Skeletal muscle cell (primary cell): ENCODE measurements at regions not wholly inside any gene's neighbourhood (a gene's known extent, or its start where the extent isn't known, plus 50 kb on each side); places are given as distances from the start of the nearest gene placed in this dataset.

Experiments used
- DNase-seq: peaks from one replicate; pipeline ENCODE4 v3.0.0-alpha.2; 2010; ENCODE audit warnings: low read depth
- H3K4me3 ChIP-seq: 2 replicates; pipeline ENCODE4 v1.5.1; 2011; ENCODE audit warnings: low read depth, mild to moderate bottlenecking, control low read depth, low read length, moderate library complexity

DNA sequence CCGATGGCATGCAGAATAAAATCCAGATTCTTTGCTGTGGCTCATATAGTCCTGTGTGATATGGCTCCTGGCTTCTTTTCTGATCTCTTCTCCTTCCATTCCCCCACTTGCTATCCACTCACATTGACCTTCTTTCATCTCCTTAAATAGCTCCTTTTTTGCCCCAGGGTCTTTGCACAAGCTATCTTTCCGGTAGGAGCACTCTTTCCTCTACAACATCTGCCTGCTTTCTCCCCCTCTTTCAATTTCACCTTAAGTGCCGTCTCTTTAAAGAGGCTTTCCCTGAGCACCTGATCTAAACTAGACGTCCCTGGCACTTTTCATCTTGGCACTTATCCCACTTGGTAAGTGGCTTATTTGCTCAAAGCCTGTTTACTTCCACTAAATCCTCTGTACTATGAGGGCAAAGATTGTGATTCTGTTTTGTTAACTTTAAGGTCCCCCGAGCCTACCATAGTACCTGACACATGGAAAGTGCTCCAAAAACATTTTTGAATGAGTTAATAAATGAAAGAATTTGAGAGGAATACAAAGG lies 323.3 kb upstream of the TLE3 start:
- H3K4me3 ChIP-seq, result no peak overlapping the region
- no peak for DNase-seq

DNA sequence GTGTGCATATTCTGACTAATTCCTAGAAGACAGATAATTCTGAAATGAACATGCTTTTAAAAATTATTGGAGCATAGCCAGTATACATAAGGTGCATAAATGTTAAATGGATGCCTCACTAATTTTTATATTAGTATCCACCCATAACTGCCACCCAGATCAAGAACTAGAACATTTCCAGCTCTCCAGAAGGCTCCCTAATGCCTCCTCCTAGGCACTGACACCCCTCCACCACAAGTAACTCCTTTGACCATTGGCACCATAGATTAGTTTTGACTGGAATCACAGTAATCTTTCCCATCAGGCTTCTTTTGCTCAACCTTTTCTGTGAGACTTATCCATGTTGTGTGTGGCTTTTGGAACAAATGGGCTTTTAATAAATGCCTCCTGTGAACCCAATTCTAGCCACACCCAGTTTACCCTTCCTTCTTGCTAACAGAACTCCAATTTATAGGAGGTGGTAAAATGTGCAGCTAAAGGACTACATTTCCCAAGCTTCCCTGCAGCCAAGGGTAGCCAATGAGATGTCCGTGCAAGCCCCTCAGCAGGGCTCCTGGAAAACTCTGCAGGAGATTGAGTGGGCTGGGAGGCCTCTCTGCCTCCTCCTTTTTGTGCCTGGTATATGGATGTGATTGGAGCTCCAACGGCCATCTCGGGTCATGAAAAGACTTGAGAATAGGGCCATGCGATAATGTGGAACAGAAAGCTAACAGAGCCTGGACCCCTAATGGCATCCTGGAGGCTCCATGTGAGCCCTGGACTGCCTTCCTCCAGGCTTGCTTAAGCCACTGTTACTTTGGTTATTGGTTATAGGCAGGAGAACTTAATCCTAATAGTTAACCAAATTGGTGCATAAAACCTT lies 322.6 kb upstream of the TLE3 start:
- DNase-seq, result no peak
- no peak overlapping the region for H3K4me3 ChIP-seq

DNA sequence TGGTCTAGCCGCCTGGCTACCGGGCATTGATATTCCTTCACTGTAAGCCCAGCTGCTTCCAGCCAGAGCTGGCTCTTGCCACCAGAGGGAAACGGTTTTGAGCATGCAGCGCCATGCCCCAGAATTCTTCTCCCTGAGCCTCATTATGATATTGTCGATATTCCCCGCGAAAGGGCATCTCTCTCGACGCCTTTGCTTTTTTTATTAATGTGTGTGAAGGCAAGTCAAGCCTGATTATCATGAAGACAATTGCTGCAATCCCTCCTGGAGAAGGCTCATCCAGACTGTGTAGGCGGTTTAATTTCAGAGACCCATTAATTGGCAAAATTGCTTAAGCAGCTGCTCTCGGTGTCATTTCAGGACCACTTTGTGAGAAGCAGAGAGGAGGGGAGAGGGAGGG lies 321.2 kb upstream of the TLE3 start:
- DNase-seq, result no peak
- no peak overlapping the region for H3K4me3 ChIP-seq

DNA sequence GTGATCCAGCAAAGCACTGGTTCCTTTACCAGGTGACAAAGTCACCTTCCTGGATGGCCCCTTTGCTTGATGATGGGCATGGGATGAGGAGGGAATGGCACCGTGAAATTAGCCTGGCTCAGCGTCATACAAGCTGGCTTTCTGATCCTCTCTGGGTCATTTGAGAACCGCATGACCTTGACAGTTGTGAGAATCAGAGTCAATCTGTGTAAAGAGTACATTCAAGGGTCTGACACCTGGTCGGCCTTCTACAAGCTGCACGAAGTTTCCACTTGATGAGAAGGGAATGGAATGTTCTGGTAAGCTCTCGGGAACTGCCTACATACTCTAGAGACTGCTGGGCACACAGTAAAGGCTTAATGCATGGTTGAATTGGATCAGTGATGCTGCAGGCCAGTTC lies 319.8 kb upstream of the TLE3 start:
- no peak for DNase-seq
- H3K4me3 ChIP-seq, result no peak overlapping the region

DNA sequence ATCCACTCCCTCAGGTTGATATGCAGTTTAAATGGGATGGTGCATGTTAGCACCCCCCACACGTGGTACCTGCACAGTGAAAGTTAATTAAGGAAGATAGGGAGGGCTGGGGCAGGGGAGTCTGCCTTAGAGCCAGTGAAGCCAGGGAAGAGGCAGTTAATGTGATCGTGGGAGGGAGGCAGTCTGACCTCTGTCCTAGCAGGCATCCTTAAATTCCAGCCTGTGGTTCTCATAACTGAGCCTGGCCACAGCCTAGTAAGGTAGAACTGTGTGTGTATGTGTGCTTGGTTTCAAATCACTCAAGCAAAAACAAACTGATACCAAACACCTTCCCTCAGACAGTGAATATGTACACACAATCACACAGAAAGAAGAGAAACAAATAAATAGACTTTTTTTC lies 319.1 kb upstream of the TLE3 start:
- DNase-seq, result no peak
- H3K4me3 ChIP-seq, result no peak overlapping the region

DNA sequence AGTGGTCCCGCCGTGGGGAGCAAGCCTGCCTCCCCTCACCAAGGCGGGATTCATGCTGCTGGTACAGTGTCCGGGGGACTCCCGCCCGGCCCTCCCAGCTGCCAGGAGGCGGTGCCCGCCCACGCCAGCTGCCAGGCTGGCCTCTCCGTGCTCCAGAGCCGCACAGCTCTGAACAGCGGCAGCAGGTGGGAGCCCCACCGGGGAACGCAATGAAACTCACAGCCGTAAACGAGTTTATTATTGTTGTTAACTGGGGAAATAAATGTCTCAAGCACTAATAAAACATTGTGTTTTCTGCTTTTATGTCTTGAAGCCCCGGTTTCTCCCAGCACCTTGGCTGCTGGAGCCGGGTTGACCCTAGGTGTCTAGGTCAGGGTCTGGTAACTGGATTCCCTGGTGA lies 317.7 kb upstream of the TLE3 start:
- no peak overlapping the region for H3K4me3 ChIP-seq
- no peak for DNase-seq

DNA sequence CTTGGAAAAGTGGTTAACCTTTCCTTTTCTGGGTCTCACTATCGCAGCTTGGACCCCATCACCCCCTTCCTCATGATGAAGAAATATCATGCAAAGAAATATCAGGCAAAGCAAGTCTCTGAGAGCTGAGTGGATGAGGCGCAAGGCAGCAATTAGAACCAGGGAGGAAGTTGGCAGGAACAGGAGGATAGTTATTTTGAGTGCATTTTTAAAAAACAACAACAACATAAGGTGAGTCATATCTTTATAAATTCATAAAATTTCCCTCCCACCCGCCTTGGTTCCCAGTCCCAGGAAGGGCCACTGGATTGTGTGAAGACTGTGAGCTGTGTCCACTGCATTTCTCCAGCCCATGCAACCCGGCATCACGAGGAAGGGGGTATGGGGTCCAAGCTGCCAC lies 316.9 kb upstream of the TLE3 start:
- DNase-seq, result no peak
- H3K4me3 ChIP-seq, result no peak overlapping the region

DNA sequence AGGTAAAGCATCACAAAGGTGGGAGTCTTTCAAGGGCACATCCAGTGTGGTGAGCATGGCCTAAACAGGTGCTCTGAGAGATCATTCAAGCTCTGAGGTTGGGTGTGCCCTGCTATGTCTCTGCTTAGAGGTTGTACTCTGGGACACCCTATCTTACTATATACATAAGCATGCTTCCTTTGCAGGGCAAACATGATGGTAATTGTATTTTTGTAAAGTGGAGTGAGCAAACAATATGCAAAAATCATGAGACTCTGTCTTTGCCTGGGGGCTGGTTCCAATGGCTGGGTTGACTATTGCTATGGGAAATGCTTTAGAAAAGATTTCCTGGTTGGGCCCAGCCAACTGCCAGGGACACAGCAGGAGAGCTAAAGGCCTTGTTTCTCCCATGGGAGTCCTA lies 315.1 kb upstream of the TLE3 start:
- H3K4me3 ChIP-seq, result no peak overlapping the region
- no peak for DNase-seq

DNA sequence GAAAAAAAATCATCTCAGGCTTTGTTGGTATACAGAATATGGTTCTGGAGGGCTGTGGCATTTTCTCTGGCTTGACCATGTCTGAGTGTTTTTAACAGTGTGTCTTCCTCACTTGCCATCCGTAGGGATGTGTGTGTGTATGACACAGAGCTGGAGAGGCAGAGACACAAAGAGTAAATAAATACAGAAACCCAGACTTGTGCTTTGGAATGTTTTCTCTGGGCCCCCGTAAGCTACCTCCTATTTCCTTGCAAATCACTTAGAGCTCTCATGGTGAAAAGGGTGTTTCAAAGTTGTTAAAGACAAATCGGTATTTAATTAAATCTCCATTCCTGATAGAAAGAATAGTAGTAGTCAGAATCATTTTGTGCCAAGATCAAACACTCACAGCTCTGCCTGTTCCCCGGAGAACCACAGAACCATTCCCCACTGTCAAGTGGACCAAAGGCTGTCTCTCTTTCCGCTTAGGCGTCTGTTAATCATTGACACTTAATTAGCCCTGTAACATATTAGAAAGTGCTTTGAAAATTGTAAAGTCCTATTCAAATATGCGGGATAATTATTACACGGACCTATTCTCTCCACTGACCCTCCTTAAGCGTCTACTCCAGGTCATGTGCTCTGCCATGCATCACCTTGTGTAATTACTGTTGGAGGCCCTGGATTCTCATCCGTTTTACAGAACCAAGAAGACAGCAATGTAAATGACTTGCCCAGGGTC lies 313.6 kb upstream of the TLE3 start:
- no peak overlapping the region for H3K4me3 ChIP-seq
- no peak for DNase-seq

DNA sequence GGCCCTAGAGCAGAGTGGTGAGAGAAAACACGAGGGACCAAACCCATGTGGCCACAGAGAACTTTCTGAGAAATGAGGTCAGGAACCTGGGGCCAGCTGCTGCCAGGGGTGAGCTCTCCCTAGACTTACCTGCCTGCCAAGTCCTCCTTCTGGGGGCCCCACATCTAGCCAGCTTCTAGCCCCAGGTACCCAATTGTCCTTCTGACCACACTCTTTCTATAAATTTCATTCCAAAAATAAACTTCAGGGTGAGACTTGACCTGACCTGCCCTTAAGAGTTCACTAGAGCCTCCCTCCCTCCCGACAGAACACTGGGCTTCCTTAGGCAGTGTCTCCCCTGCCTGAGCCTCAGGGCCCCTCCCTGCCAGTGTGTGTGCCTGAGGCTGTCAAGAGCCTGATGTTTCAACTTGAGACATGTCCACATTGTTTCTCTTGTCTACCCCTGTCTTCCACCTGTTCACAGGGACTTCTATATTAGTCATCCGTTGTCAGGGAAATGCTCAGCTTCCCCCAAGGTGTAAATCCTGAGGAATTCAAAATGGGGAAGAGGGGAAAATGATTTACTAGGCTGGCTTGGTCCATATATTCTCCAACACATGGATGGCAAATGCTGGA lies 312.8 kb upstream of the TLE3 start:
- H3K4me3 ChIP-seq, result no peak overlapping the region
- DNase-seq, result no peak

DNA sequence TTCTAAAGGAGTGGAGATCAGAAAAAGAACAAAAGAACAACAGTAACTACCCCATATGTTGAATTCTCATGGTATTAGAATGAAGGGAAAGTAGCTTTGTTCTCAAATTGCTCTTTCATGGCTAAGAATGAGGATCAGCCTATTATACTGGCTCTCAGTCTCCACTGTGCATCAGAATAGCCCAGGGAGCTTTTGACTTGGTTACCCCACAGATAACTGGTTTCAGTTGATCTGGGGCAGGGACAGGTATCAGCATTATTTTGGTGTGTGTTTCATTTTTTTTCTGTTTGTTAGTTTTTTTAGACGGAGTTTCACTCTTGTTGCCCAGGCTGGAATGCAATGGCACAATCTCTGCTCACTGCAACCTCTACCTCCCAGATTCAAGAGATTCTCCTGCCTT lies 311.7 kb upstream of the TLE3 start:
- H3K4me3 ChIP-seq, result no peak overlapping the region
- no peak for DNase-seq

DNA sequence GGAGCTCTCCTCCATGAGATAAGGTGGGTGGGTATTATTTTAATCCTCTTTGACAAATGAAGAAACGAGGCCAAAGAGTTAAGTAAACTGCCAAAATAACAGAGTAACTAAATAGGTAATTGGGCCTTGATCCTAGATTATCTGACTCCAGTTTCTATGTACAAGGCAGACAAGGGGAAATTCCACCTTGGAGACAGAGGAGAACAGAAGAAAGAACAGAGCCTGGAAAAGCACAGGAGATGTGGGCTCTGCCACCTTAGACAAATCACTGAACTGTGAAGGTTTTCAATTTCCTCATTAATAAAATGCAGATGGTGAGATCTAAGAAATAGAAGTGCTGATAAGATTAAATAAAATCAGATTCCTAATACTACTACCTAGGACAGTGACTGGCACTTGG lies 310.2 kb upstream of the TLE3 start:
- no peak overlapping the region for H3K4me3 ChIP-seq
- no peak for DNase-seq

DNA sequence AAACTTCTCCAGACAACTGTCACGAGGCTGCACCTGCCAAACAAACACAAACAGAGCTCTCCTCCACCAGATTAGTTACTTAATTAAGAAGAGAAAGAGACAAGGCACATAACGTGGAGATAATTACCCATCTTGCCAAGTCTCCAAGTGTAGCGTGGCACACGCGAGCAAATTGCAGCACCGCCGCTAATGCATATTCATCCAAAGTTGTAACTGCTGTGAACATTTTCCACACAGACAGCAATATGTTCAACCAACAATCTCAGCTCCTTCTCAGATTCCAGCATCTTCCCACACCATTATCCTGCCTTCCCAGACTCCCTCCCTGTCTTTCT lies 309.6 kb upstream of the TLE3 start:
- H3K4me3 ChIP-seq, result no peak overlapping the region
- DNase-seq, result no peak

DNA sequence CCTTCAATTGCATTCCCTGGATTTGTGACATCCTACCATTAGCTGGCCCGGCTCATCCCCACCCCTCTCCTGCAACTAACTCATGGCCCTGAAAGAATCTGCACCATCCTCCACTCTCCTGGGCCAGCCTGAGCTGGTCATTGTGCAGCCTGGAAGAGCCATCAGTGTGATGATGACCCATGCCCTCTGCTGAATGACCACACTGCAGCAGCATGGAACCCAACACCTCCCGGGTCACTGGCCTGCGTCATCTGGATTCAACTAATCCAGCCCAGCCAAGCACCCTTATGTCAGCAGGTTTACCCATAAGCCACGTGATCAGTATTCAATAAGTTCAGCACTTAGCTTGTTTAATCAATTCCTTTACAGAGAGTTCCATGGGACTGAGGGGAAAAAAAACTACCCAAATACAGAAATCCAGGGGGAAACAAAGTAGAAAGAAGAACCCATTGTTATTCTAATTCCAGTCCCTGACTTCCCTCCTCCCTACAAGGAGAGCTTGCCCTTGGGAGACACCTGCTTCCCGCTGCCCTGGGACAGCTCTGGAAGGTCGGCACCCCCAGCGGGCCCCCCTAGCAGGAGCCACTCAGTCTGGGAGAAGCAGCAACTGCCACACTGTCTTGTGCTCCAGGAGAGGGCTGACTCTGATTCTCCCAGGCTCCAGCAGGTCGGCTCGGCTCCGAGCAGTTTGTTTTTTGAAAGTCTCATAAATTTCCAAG lies 309.1 kb upstream of the TLE3 start:
- H3K4me3 ChIP-seq, result no peak overlapping the region
- DNase-seq, result no peak

DNA sequence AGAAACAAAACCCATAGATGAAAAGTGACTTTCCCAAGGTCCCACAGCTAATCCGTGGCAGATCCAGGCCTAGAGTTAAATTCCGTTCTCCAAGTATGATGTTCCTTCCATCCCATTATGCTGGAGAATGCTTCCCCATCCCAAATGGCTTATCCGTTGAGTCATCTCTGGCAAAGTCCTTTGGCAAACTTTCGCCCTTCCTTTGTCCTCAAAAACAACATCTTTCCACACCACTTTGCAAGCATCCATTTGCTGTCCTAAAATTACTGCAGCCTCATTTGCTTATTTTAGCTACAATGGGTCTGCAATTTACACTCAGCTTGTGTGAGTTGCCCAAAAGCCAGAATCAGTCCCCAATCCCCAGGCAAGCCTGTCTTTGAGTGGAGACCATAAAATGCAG lies 304.0 kb upstream of the TLE3 start:
- H3K4me3 ChIP-seq, result no peak overlapping the region
- DNase-seq, result no peak

DNA sequence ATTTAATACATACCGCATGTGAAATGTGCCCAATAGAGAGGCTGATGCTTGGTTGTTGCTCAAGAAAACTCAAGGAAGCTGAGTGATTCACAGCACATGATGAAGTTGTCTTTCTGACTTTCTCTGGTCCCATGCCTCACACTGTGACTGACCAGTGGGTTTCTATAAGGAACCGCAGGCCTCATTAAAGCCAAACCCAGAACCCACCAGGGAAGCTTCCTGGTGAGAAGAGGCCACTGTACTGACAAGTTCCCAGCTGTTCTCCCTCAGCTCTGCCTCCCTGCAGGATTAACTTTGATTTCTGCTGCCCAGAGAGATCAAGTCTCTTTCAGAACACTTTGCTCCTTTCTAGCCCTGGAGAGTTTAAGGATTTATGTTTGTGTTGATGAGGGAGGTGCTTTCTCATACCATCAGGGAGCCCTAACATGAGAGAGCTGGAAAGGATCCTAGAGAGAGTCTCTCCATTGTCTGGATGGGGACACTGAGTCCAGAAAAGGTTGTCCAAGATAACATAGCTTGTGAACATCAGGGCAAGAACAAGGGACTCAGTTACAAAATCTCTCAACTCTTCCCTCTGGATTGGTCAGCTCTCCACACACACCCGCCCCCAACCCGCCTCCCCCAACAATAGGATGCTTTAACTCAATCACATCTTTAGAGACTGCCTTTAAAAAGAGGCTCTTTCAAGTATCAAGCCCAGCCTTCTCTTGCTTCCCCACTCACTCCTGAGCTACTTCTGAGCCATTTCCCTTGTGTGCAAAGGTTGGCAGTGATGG lies 303.2 kb upstream of the TLE3 start:
- H3K4me3 ChIP-seq, result no peak overlapping the region
- no peak for DNase-seq

DNA sequence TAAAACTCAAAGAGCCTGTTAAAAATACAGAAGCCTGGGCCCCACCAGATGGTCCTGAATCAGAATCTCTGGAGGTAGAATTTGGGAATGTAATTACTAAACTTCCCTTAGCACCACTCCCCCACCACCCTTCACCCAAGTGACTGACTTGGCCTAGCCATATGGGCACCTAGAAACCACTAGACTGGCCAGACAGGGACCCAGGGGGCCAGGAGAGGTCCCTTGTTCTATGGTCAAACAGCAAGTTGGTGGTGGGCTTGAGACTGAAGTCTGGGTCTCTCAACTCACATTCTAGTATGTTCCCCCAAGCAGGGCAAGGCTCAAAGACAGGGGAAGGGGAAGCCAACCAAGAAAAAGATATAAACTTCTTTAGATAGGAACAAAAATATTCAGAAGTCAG lies 301.5 kb upstream of the TLE3 start:
- no peak for DNase-seq

DNA sequence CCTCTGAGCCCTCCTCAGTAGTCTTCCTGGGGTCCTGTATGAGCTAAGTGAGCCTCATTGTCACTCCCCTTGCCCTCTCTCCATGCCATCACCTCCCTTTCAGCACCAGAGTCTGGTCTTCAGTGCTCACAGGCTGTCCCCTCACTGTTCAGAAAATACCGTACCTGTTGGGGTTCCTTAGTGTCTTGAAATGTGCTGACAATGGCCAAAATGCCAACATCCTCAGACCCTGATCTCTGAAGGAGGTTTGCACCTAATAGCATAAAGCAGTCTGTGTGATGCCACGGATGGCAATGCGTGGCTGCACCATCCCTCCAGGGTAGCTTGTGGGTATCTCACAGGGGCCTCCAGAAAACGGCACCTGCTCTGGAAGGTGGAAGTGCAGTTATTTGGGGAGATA lies 301.0 kb upstream of the TLE3 start:
- no peak overlapping the region for H3K4me3 ChIP-seq
- no peak for DNase-seq

More for the DNA sequence above, 301.5 kb upstream of the TLE3 start:
- no peak overlapping the region for H3K4me3 ChIP-seq

DNA sequence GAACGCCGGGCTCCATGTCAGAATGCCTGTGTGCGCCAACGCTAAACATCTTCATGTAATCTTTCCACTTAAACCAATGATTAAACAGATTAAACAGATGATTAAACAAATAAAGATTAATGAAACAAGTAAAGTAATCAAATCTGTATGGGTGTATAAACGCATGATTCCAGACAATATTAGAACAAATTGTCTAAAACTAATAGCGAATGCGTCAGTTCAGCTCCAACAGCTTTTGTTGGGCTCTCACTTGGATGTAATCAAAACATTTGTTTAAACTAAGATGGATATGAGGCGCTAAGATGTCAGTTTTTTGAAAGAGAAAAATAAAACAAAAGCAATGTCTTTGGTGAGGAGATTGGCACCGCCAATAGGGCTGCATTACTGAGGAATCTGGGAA lies 299.1 kb upstream of the TLE3 start:
- no peak for DNase-seq
- H3K4me3 ChIP-seq, result no peak overlapping the region
